Right atrium auricular region (tissue), 2 donors: ENCODE measurements at regions not wholly inside any gene's neighbourhood (a gene's known extent, or its start where the extent isn't known, plus 50 kb on each side); places are given as distances from the start of the nearest gene placed in this dataset.

Experiments used
- DNase-seq: peaks from one replicate; pipeline ENCODE4 v3.0.0-alpha.2; 2019; ENCODE audit warnings: low spot score
- H3K27ac ChIP-seq, 2 donors: fragments of 200-600 bp; sonication (generic); 1 replicate in 1 of 2; 2 replicates in 1 of 2; pipeline ENCODE4 v1.5.1; 2016 to 2019
- H3K27me3 ChIP-seq, 2 donors: fragments of 200-600 bp; sonication (generic); one replicate each; pipeline versions ENCODE4 v1.5.1 to v1.6.0; 2017 to 2019
- H3K36me3 ChIP-seq: fragments of 200-600 bp; sonication (generic); one replicate; pipeline ENCODE4 v1.5.1; 2016
- H3K4me1 ChIP-seq, 2 donors: fragments of 200-600 bp; sonication (generic); one replicate each; pipeline versions ENCODE4 v1.5.1 to v1.6.0; 2017 to 2019
- H3K4me3 ChIP-seq, 2 donors: fragments of 200-600 bp; sonication (generic); 1 replicate in 1 of 2; 2 replicates in 1 of 2; pipeline ENCODE4 v1.5.1; 2017 to 2019; ENCODE audit warnings: mild to moderate bottlenecking in 1 of 2, moderate library complexity in 1 of 2
- H3K9me3 ChIP-seq, 2 donors: fragments of 200-600 bp; sonication (generic); one replicate each; pipeline ENCODE4 v1.5.1; 2019
- TF ChIP-seq, protein P1 (sequence below), 2 donors: fragments of 200-600 bp; sonication (generic); IDR thresholded peaks; one replicate each; pipeline ENCODE4 v1.5.1; 2019; ENCODE audit warnings: antibody characterized with exemption in 2 of 2

GRCh38 chr19:31610018-31610417 is 260.8 kb upstream of the TSHZ3 start:
- TF ChIP-seq, protein P1, sequence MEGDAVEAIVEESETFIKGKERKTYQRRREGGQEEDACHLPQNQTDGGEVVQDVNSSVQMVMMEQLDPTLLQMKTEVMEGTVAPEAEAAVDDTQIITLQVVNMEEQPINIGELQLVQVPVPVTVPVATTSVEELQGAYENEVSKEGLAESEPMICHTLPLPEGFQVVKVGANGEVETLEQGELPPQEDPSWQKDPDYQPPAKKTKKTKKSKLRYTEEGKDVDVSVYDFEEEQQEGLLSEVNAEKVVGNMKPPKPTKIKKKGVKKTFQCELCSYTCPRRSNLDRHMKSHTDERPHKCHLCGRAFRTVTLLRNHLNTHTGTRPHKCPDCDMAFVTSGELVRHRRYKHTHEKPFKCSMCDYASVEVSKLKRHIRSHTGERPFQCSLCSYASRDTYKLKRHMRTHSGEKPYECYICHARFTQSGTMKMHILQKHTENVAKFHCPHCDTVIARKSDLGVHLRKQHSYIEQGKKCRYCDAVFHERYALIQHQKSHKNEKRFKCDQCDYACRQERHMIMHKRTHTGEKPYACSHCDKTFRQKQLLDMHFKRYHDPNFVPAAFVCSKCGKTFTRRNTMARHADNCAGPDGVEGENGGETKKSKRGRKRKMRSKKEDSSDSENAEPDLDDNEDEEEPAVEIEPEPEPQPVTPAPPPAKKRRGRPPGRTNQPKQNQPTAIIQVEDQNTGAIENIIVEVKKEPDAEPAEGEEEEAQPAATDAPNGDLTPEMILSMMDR (IDR thresholded peaks at IDR 0.05), result no peak
- H3K27me3 ChIP-seq, result no peaks in the 10 kb centered on the region
- H3K4me3 ChIP-seq, result no peak overlapping the region
- no peaks in the 10 kb centered on the region for H3K36me3 ChIP-seq
- no peak overlapping the region for H3K27ac ChIP-seq
- no peak for DNase-seq
- H3K4me1 ChIP-seq, result no peaks in the 10 kb centered on the region
- H3K9me3 ChIP-seq, result no peaks in the 10 kb centered on the region

DNA sequence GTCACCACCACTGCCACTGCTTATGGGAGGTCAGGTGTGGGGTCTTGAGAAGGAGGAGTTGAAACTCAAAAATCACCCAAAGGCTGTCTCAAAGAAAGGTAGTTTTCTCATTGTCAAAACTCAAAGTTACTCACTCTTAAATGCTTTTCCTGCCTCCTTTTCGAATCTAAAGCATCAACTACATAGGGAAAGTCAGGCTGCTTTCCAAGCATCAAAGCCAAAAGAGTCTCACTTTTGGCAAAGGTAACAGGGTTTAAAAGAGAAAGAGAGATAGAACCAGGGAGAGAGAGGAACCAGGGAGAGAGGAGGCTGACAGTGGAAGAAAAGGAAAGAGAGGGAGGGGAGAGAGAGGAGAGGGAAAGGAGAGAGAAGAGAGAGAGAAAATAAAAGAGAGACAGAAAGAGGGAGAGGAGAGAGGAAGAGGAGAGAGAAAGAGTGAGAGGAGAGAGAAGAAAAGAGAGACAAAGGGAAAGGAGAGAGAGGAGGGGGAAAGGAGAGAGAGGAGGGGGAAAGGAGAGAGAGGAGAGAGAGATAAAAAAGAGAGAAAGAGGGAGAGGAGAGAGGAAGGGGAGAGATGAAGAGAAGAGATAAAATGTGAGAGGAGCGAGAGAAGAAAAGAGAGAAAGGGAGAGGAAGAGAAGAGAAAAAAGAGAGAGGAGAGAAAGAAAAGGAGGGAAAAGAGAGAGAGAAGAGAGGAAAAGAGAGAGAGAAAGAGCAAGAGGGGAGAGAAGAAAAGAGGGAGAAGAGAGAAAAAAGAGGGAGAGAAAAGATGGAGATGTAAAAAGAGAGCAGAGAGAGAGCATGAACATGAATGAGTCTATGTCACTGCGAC is 262.0 kb upstream of the TSHZ3 start:
- no peaks in the 10 kb centered on the region for H3K27me3 ChIP-seq
- H3K36me3 ChIP-seq, result no peaks in the 10 kb centered on the region
- TF ChIP-seq, protein P1 (IDR thresholded peaks at IDR 0.05), result no peak
- H3K9me3 ChIP-seq, result no peaks in the 10 kb centered on the region
- no peak overlapping the region for H3K27ac ChIP-seq
- H3K4me1 ChIP-seq, result no peaks in the 10 kb centered on the region
- no peak for DNase-seq
- no peak overlapping the region for H3K4me3 ChIP-seq

GRCh38 chr19:31612873-31613272 is 263.6 kb upstream of the TSHZ3 start:
- H3K36me3 ChIP-seq, result no peaks in the 10 kb centered on the region
- no peak for DNase-seq
- no peak overlapping the region for H3K4me3 ChIP-seq
- no peaks in the 10 kb centered on the region for H3K27me3 ChIP-seq
- H3K27ac ChIP-seq, result no peak overlapping the region
- TF ChIP-seq, protein P1 (IDR thresholded peaks at IDR 0.05), result no peak
- H3K9me3 ChIP-seq, result no peaks in the 10 kb centered on the region
- H3K4me1 ChIP-seq, result no peaks in the 10 kb centered on the region

DNA sequence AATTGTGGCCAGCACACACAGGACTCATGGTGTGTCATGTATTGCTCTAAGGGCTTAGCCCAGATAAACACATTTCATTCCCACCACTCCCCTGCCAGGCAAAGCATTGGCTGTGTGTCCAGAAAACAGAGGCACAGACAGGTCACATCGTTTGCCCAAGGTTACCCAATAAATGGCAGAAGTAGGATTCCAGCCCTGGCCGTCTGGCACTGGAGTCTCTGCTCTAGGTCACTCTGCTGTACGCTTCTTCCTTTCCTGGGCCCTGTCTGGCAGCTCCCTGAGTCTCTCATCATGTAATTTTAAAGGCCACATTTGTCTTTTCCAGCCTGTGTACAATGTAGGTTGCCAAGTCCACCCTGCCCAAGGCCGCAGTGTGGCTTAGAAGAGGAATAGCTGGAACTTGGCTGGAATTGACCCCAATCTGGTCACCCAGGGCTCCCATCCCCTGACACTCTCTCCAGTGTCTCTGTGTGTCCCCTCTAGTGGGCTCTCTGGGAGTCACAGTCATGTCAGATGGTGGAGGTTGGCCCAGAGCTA is 264.5 kb upstream of the TSHZ3 start:
- no peak overlapping the region for H3K27ac ChIP-seq
- TF ChIP-seq, protein P1 (IDR thresholded peaks at IDR 0.05), result no peak

DNA sequence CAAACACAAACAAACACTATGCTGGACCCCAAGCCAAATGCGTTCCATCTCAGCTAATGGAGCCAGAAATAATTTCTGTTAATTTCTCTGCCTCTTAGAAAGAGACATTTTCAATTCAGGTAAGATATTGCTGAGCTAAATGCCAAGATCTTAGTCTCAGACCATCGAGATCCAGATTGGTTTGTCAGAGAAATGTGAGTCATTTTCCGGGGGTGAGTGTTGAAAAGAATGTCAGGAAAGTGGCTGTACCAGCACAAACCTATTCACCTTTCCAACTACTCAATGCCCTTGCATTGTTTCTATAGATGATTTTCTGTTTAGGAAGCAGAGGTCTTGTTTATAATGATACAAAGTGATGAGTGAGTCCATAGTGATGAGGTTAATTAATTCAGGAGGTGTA is 266.8 kb upstream of the TSHZ3 start:
- no peak for DNase-seq
- no peaks in the 10 kb centered on the region for H3K36me3 ChIP-seq
- H3K4me1 ChIP-seq, result no peaks in the 10 kb centered on the region
- H3K4me3 ChIP-seq, result no peak overlapping the region
- H3K27me3 ChIP-seq, result no peaks in the 10 kb centered on the region
- no peak overlapping the region for H3K27ac ChIP-seq
- H3K9me3 ChIP-seq, result no peaks in the 10 kb centered on the region
- TF ChIP-seq, protein P1 (IDR thresholded peaks at IDR 0.05), result no peak

More for the DNA sequence above, 264.5 kb upstream of the TSHZ3 start:
- Histone ChIP-seq H3K27me3 (no peaks in the 10 kb centered on the region), H3K4me3 (no peak overlapping the region), H3K36me3 (no peaks in the 10 kb centered on the region), H3K4me1 (no peaks in the 10 kb centered on the region), H3K9me3 (no peaks in the 10 kb centered on the region)
- no peak for DNase-seq
